ENCODE measurements at regions not wholly inside any gene's neighbourhood (a gene's known extent, or its start where the extent isn't known, plus 50 kb on each side); places are given as distances from the start of the nearest gene placed in this dataset.

DNA sequence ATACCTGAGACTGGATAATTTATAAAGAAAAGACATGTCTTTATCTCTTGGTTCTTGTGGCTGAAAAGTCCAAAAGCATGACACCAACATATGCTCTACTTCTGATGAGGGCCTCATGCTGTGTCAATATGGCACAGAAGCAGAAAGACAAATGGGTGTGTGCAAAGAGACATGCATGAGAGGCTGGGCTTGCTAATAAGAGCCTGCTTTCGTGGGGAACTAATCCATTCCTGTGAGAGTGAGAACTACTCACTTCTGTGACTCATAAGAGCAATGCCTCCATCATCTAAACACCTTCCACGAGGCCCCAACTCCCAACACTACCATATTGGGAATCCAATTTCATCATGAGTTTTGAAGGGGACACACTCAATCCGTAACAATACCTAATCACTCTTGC, 340.0 kb upstream of the DUSP10 start:
- TF ChIP-seq, protein P1, sequence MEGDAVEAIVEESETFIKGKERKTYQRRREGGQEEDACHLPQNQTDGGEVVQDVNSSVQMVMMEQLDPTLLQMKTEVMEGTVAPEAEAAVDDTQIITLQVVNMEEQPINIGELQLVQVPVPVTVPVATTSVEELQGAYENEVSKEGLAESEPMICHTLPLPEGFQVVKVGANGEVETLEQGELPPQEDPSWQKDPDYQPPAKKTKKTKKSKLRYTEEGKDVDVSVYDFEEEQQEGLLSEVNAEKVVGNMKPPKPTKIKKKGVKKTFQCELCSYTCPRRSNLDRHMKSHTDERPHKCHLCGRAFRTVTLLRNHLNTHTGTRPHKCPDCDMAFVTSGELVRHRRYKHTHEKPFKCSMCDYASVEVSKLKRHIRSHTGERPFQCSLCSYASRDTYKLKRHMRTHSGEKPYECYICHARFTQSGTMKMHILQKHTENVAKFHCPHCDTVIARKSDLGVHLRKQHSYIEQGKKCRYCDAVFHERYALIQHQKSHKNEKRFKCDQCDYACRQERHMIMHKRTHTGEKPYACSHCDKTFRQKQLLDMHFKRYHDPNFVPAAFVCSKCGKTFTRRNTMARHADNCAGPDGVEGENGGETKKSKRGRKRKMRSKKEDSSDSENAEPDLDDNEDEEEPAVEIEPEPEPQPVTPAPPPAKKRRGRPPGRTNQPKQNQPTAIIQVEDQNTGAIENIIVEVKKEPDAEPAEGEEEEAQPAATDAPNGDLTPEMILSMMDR (IDR thresholded peaks at IDR 0.05; ENCODE audit: control insufficient read depth, insufficient read depth, low read depth, low read length, missing control alignments): no peak

DNA sequence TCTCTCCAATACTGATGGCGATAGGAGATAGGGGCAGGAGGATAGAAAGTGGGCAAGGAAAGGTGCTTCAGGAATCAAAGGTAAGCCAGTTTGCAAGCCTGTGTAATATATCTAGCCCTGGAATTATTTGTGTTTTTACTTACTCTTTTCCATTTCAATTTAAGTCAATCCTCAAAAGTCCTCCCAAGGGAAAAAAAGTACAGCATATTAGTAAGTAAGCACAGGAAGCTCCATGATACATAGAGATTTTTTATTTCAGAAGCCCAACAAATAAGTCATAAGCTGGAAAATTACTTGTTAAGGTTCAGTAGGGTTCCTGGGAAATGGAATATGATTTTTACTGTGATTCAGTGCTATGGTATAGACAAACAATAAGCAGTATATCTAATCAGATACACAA, 337.7 kb upstream of the DUSP10 start:
- TF ChIP-seq, protein P1 (IDR thresholded peaks at IDR 0.05; ENCODE audit: control insufficient read depth, insufficient read depth, low read depth, low read length, missing control alignments): no peak
- H3K4me3 ChIP-seq (ENCODE audit: control insufficient read depth, low read depth, low read length): no peak overlapping the region
- DNase-seq (ENCODE audit: low read depth): no peak

More for the DNA sequence above, 340.0 kb upstream of the DUSP10 start:
- no peak for DNase-seq (ENCODE audit: low read depth)
- H3K4me3 ChIP-seq (ENCODE audit: control insufficient read depth, low read depth, low read length): no peak overlapping the region

DNA sequence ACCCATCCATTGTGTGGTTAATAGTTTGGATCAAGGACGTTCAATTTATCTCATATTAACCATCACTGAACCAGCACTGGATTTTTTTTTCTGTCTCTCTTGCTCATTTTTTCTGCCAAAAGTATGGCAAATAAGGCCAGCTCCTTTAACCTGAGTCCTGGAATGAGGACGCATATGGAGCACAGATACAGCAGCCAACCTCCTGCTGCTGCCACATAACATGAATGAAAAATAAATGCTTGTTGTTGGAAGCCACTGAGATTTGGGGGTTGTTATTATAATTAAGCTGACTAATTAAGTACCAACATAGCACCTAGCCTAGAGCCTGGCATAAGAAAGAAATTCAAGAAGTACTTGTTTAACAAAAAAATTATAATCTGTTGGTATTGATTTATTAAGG, 335.3 kb upstream of the DUSP10 start:
- H3K4me3 ChIP-seq (ENCODE audit: control insufficient read depth, low read depth, low read length): no peak overlapping the region
- DNase-seq (ENCODE audit: low read depth): no peak
- TF ChIP-seq, protein P1 (IDR thresholded peaks at IDR 0.05; ENCODE audit: control insufficient read depth, insufficient read depth, low read depth, low read length, missing control alignments): no peak

DNA sequence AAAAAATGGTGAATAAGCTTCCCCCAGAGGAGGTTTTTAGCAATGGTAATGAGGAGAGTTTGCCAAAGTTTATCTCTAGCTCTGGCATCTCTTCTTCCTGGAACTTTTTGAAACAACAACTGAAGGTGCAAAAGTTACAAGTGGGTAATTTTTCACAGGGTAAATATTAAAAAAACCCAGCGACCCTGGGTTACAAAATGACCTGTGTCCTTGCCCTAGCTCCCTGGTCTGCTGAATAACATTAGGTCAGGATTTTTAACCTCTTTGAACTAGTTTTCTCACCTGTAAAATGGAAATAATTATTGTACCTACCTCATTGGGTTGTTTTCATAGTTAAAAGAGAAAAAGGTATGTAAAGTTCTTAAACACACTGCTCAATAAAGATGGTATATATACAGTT, 332.4 kb upstream of the DUSP10 start:
- DNase-seq (ENCODE audit: low read depth): no peak
- no peak overlapping the region for H3K4me3 ChIP-seq (ENCODE audit: control insufficient read depth, low read depth, low read length)
- TF ChIP-seq, protein P1 (IDR thresholded peaks at IDR 0.05; ENCODE audit: control insufficient read depth, insufficient read depth, low read depth, low read length, missing control alignments): no peak

DNA sequence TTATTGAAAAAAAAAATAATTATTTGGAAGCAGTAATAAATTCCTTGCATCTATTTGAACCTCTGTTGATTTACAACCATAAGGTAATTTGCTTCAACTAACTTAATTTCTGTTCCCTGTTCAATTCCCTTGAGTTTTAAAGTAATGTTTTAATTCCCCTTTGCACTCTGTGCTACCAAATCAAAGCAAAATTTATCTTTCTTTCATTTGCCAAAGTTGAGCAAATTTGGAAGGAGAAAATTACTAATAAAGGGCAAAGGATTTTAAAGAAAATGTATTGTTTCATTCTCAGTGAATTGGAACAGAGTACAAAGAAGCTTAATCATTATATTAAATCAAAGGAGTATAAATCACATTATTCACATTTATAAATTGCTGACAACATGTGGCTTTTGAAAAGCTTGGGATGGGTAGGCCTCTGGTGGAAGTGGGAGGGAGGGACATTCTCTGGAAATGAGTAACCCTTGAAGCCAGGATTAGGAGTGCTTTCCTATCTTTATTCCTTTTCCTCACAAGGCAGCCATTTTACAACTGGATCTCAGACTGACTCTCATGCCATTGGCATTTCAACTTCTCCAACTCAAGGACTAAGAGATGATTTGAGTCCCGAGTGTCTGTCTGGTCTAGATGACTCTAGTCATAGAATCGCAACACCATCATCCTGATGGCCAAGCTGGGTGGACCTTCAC, 331.6 kb upstream of the DUSP10 start:
- TF ChIP-seq, protein P1 (IDR thresholded peaks at IDR 0.05; ENCODE audit: control insufficient read depth, insufficient read depth, low read depth, low read length, missing control alignments): peak; percentile 18
- peak; percentile 73 for DNase-seq (ENCODE audit: low read depth)

DNA sequence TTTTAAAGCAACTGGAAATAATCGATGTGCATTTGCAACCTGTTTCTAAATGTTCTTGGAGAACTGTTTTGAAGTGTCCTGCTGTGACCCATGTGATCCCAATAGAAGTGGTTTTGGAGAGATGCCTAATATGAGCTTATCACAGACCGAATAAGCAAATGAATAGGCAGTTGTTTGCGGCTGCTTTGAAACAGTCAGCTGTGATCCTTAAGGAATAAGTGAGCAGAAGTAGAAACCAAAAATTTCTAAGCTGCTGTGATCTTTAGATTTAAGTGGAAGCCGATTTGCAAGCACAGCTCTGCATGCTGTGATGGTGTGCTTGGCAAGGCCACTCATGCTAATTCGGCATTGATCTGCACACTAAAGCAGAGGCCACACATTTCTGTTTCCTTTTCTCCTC, 329.5 kb upstream of the DUSP10 start:
- no peak overlapping the region for H3K4me3 ChIP-seq (ENCODE audit: control insufficient read depth, low read depth, low read length)
- TF ChIP-seq, protein P1 (IDR thresholded peaks at IDR 0.05; ENCODE audit: control insufficient read depth, insufficient read depth, low read depth, low read length, missing control alignments): no peak
- DNase-seq (ENCODE audit: low read depth): no peak

More for the DNA sequence above, 331.6 kb upstream of the DUSP10 start:
- no peak overlapping the region for H3K4me3 ChIP-seq (ENCODE audit: control insufficient read depth, low read depth, low read length)

All from AG09309 (cell line).